Transverse colon (tissue), 4 donors: ENCODE measurements at regions not wholly inside any gene's neighbourhood (a gene's known extent, or its start where the extent isn't known, plus 50 kb on each side); places are given as distances from the start of the nearest gene placed in this dataset.
"Not testable (repeated sequence)": the region's sequence is repeated elsewhere in the genome, so short reads cannot be mapped to it uniquely, and the experiment has no call there.

Source experiments
- DNase-seq: peaks from one replicate; pipeline ENCODE4 v3.0.0-alpha.2; 2019
- H3K27ac ChIP-seq, 4 donors: fragments of 200-600 bp; sonication (generic); 2 replicates each; pipeline ENCODE4 v1.5.1; 2016 to 2018; ENCODE audit warnings: inconsistent platforms in 4 of 4
- H3K27me3 ChIP-seq: fragments of 200-600 bp; sonication (generic); 2 replicates; pipeline ENCODE4 v1.5.1; 2017; ENCODE audit warnings: inconsistent platforms
- H3K36me3 ChIP-seq, 4 donors: fragments of 200-600 bp; sonication (generic); 2 replicates each; pipeline ENCODE4 v1.5.1; 2017 to 2019; ENCODE audit warnings: inconsistent platforms in 4 of 4
- H3K4me1 ChIP-seq, 4 donors: fragments of 200-600 bp; sonication (generic); 2 replicates each; pipeline ENCODE4 v1.5.1; 2017 to 2020; ENCODE audit warnings: inconsistent platforms in 4 of 4
- H3K4me3 ChIP-seq, 4 donors: fragments of 200-600 bp; sonication (generic); 1 replicate in 1 of 4; 2 replicates in 3 of 4; pipeline versions ENCODE4 v1.5.1 to v1.6.1; 2017 to 2019; ENCODE audit warnings: inconsistent platforms in 4 of 4
- H3K9me3 ChIP-seq, 2 donors: fragments of 200-600 bp; sonication (generic); 2 replicates each; pipeline ENCODE4 v1.5.1; 2017 to 2019; ENCODE audit warnings: inconsistent platforms in 2 of 2
- CTCF ChIP-seq, 5 experiments: fragments of 200-600 bp in 3 of 5; fragments of 450-650 bp in 2 of 5; sonication (generic) in 3 of 5; IDR thresholded peaks; 1 replicate in 2 of 5; 2 replicates in 3 of 5; pipeline ENCODE4 v1.5.1; 2016 to 2017; ENCODE audit warnings: antibody characterized with exemption in 5 of 5, inconsistent platforms in 3 of 5, mild to moderate bottlenecking in 2 of 5, moderate library complexity in 1 of 5
- EP300 ChIP-seq: sonication (generic); formaldehyde crosslinking; IDR thresholded peaks from one replicate; pipeline ENCODE4 v1.6.1; 2017; ENCODE audit warnings: antibody characterized with exemption, low read depth
- POLR2A ChIP-seq: fragments of 450-650 bp; IDR thresholded peaks from one replicate; pipeline ENCODE4 v1.6.1; 2016; ENCODE audit warnings: antibody characterized with exemption, mild to moderate bottlenecking, moderate library complexity
- POLR2AphosphoS5 ChIP-seq, 3 donors: sonication (generic); formaldehyde crosslinking; IDR thresholded peaks; one replicate each; pipeline ENCODE4 v1.6.1; 2016; ENCODE audit warnings: antibody characterized with exemption in 3 of 3
- WGBS, 2 donors: methylation state at CpG; one replicate each; pipeline ENCODE4 v1.1.5; 2018; ENCODE audit warnings: low coverage in 1 of 2; 5-methylcytosine and 5-hydroxymethylcytosine counted together
- in situ Hi-C, 4 donors: fragments of 200-750 bp; cut with MboI; loops; one replicate each; pipeline versions ENCODE4 v1.15.0 to v1.15.1; 2017; ENCODE audit warnings: low sequenced_read_pairs in 3 of 4, low pct_ligation_motif_present in 1 of 4, low pct_unique_long_range_greater_than_20kb in 1 of 4
- intact Hi-C: fragments of 100-400 bp; cut with DNase I; formaldehyde crosslinking; loops from one replicate; pipeline ENCODE4 v1.15.1; 2023; ENCODE audit warnings: low total_unique reads

- H3K4me3 ChIP-seq, result no peak overlapping the region
- in situ Hi-C loops, result no loop called here
- intact Hi-C loops, result no loop called here
- DNase-seq, result no peak
- TF ChIP-seq EP300 (no peak), POLR2A (no peak), POLR2AphosphoS5 (IDR thresholded peaks at IDR 0.05) (no peak), CTCF (IDR thresholded peaks at IDR 0.05) (no peak)
- H3K27ac ChIP-seq, result no peak overlapping the region
- H3K36me3 ChIP-seq, result no peaks in the 10 kb centered on the region
- H3K27me3 ChIP-seq, result no peaks in the 10 kb centered on the region
- no peaks in the 10 kb centered on the region for H3K4me1 ChIP-seq
- no peaks in the 10 kb centered on the region for H3K9me3 ChIP-seq
These were observed 2022.1 kb upstream of the ACO1 start for GRCh38 chr9:30362373-30362772.

GRCh38 chr9:30366140-30366539 is 2018.3 kb upstream of the ACO1 start:
- intact Hi-C loops, H3K4me1 ChIP-seq, H3K27ac ChIP-seq, H3K4me3 ChIP-seq, H3K36me3 ChIP-seq, DNase-seq, H3K27me3 ChIP-seq, in situ Hi-C loops, H3K9me3 ChIP-seq: not testable (repeated sequence)
- WGBS, 2 donors, result 85 to 89% methylated on average over 4 of the region's 4 CpGs

- no peaks in the 10 kb centered on the region for H3K27me3 ChIP-seq
- no peak overlapping the region for H3K4me3 ChIP-seq
- no peaks in the 10 kb centered on the region for H3K4me1 ChIP-seq
- no peaks in the 10 kb centered on the region for H3K36me3 ChIP-seq
- no peaks in the 10 kb centered on the region for H3K9me3 ChIP-seq
- intact Hi-C loops (no loop called here), in situ Hi-C loops (no loop called here)
- TF ChIP-seq EP300, result no peak
- no peak for TF ChIP-seq POLR2AphosphoS5 (IDR thresholded peaks at IDR 0.05)
- TF ChIP-seq POLR2A, result no peak
- TF ChIP-seq CTCF (IDR thresholded peaks at IDR 0.05), result no peak
- no peak overlapping the region for H3K27ac ChIP-seq
- WGBS, 2 donors, result 59 to 76% methylated on average over 2 of the region's 2 CpGs
- DNase-seq, result no peak
These were observed 2002.2 kb upstream of the ACO1 start for GRCh38 chr9:30382271-30382670.

GRCh38 chr9:30410273-30410672 is 1974.2 kb upstream of the ACO1 start:
- Histone ChIP-seq H3K27me3 (no peaks in the 10 kb centered on the region), H3K9me3 (peaks cover 7 to 10% of the 10 kb centered on the region in 2 donors), H3K4me3 (no peak overlapping the region), H3K4me1 (no peaks in the 10 kb centered on the region), H3K36me3 (no peaks in the 10 kb centered on the region), H3K27ac (no peak overlapping the region)
- TF ChIP-seq POLR2A (no peak), EP300 (no peak), CTCF (IDR thresholded peaks at IDR 0.05) (no peak), POLR2AphosphoS5 (IDR thresholded peaks at IDR 0.05) (no peak)
- 71 to 79% methylated on average over 3 of the region's 3 CpGs for WGBS, 2 donors
- DNase-seq, result no peak
- in situ Hi-C loops (no loop called here), intact Hi-C loops (no loop called here)

- Histone ChIP-seq H3K4me3 (no peak overlapping the region), H3K27me3 (no peaks in the 10 kb centered on the region), H3K27ac (no peak overlapping the region), H3K4me1 (no peaks in the 10 kb centered on the region), H3K36me3 (no peaks in the 10 kb centered on the region), H3K9me3 (peaks cover 7 to 10% of the 10 kb centered on the region in 2 donors)
- in situ Hi-C loops (no loop called here), intact Hi-C loops (no loop called here)
- DNase-seq, result no peak
- 73 to 77% methylated on average over 3 to 5 of the region's 5 CpGs for WGBS, 2 donors
- TF ChIP-seq POLR2AphosphoS5 (IDR thresholded peaks at IDR 0.05) (no peak), CTCF (IDR thresholded peaks at IDR 0.05) (no peak), POLR2A (no peak), EP300 (no peak)
These were observed 1972.9 kb upstream of the ACO1 start for GRCh38 chr9:30411571-30411970.
